ENCODE measurements at regions not wholly inside any gene's neighbourhood (a gene's known extent, or its start where the extent isn't known, plus 50 kb on each side); places are given as distances from the start of the nearest gene placed in this dataset.
"Not testable (repeated sequence)": the region's sequence is repeated elsewhere in the genome, so short reads cannot be mapped to it uniquely, and the experiment has no call there.

GRCh38 chr2:101581675-101582299 is 106.9 kb upstream of the RFX8 start:
- intact Hi-C loops (cut with DNase I) = no loop called here
- Histone ChIP-seq H3K27me3 (no peaks in the 10 kb centered on the region), H3K9me3 (no peaks in the 10 kb centered on the region), H3K4me3 (no peak overlapping the region), H3K4me1 (no peaks in the 10 kb centered on the region), H3K36me3 (no peaks in the 10 kb centered on the region), H3K27ac (no peak overlapping the region)
- ATAC-seq = no peak
- TF ChIP-seq, protein P1, sequence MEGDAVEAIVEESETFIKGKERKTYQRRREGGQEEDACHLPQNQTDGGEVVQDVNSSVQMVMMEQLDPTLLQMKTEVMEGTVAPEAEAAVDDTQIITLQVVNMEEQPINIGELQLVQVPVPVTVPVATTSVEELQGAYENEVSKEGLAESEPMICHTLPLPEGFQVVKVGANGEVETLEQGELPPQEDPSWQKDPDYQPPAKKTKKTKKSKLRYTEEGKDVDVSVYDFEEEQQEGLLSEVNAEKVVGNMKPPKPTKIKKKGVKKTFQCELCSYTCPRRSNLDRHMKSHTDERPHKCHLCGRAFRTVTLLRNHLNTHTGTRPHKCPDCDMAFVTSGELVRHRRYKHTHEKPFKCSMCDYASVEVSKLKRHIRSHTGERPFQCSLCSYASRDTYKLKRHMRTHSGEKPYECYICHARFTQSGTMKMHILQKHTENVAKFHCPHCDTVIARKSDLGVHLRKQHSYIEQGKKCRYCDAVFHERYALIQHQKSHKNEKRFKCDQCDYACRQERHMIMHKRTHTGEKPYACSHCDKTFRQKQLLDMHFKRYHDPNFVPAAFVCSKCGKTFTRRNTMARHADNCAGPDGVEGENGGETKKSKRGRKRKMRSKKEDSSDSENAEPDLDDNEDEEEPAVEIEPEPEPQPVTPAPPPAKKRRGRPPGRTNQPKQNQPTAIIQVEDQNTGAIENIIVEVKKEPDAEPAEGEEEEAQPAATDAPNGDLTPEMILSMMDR (IDR thresholded peaks at IDR 0.05) = no peak
- no peak for TF ChIP-seq POLR2A (IDR thresholded peaks at IDR 0.05)
- WGBS (ENCODE audit: insufficient coverage, low coverage, low lambda C conversion rate, missing lambda C conversion rate) = 88% methylated on average over 6 of the region's 7 CpGs
- DNase-seq = no peak

DNA sequence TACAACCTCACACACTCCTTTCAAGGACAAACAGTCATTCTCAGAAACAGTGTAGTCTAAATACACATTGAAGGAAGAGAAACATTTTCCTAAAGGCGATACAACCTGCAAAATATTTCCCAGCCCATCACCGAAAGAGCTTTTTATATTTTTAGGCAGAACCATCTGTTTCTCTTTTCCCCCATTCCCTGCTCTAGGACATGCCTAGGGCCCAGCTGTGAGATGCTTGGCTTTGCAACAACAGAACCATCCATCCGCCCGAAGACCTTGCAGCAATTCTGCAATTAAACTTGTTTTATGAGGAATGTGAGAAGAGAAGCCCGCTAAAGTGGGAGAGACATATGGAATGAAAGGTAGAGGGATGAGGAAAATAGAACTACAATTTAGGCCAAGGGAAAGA is 105.6 kb upstream of the RFX8 start:
- intact Hi-C loops (cut with DNase I) = no loop called here
- no peaks in the 10 kb centered on the region for H3K36me3 ChIP-seq
- no peak for ATAC-seq
- H3K27ac ChIP-seq = no peak overlapping the region
- H3K27me3 ChIP-seq = no peaks in the 10 kb centered on the region
- no peaks in the 10 kb centered on the region for H3K9me3 ChIP-seq
- 97% methylated on average over 5 of the region's 5 CpGs for whole genome bisulfite sequencing (ENCODE audit: insufficient coverage, low coverage, low lambda C conversion rate, missing lambda C conversion rate)
- H3K4me1 ChIP-seq = no peaks in the 10 kb centered on the region
- no peak overlapping the region for H3K4me3 ChIP-seq
- DNase-seq = no peak
- TF ChIP-seq, protein P1 (IDR thresholded peaks at IDR 0.05) = no peak
- TF ChIP-seq POLR2A (IDR thresholded peaks at IDR 0.05) = no peak

GRCh38 chr2:101578671-101579070 is 103.8 kb upstream of the RFX8 start:
- Histone ChIP-seq H3K4me3 (no peak overlapping the region), H3K36me3 (no peaks in the 10 kb centered on the region), H3K27me3 (no peaks in the 10 kb centered on the region), H3K4me1 (no peaks in the 10 kb centered on the region), H3K27ac (no peak overlapping the region), H3K9me3 (no peaks in the 10 kb centered on the region)
- DNase-seq (no peak), ATAC-seq (no peak)
- TF ChIP-seq POLR2A (IDR thresholded peaks at IDR 0.05) = no peak
- TF ChIP-seq, protein P1 (IDR thresholded peaks at IDR 0.05) = no peak
- intact Hi-C loops (cut with DNase I) = no loop called here
- WGBS (ENCODE audit: insufficient coverage, low coverage, low lambda C conversion rate, missing lambda C conversion rate) = 88% methylated on average over 1 of the region's 1 CpG

DNA sequence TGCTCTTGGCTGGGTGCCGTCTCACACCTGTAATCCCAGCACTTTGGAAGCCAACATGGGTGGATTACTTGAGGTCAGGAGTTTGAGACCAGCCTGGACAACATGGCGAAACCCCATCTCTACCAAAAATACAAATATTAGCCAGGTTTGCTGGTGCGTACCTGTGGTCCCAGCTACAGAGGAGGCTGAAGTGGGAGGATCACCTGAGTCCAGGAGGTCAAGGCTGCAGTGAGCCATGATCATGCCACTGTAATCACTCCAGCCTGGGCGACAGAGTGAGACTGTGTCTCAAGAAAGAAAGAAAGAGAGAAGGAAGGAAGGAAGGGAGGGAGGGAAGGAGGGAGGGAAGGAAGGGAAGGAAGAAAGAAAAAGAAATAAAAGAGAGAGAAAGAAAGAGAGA is 103.2 kb upstream of the RFX8 start:
- H3K27ac ChIP-seq; DNase-seq; H3K27me3 ChIP-seq; intact Hi-C loops (cut with DNase I); ATAC-seq; H3K4me1 ChIP-seq; H3K36me3 ChIP-seq; H3K9me3 ChIP-seq; H3K4me3 ChIP-seq: not testable (repeated sequence)
- 97% methylated on average over 4 of the region's 4 CpGs for WGBS (ENCODE audit: insufficient coverage, low coverage, low lambda C conversion rate, missing lambda C conversion rate)

- ATAC-seq = no peak
- H3K4me3 ChIP-seq = no peak overlapping the region
- intact Hi-C loops (cut with DNase I) = no loop called here
- no peak overlapping the region for H3K27ac ChIP-seq
- no peaks in the 10 kb centered on the region for H3K4me1 ChIP-seq
- no peaks in the 10 kb centered on the region for H3K27me3 ChIP-seq
- no peak for DNase-seq
- no peaks in the 10 kb centered on the region for H3K9me3 ChIP-seq
- 42% methylated on average over 2 of the region's 2 CpGs for WGBS (ENCODE audit: insufficient coverage, low coverage, low lambda C conversion rate, missing lambda C conversion rate)
- H3K36me3 ChIP-seq = no peaks in the 10 kb centered on the region
- TF ChIP-seq POLR2A (IDR thresholded peaks at IDR 0.05) = no peak
- TF ChIP-seq, protein P1 (IDR thresholded peaks at IDR 0.05) = no peak
Observed at GRCh38 chr2:101577173-101577572, 102.3 kb upstream of the RFX8 start.
